ENCODE measurements at regions not wholly inside any gene's neighbourhood (a gene's known extent, or its start where the extent isn't known, plus 50 kb on each side); places are given as distances from the start of the nearest gene placed in this dataset.
"Not testable (repeated sequence)": the region's sequence is repeated elsewhere in the genome, so short reads cannot be mapped to it uniquely, and the experiment has no call there.

DNA sequence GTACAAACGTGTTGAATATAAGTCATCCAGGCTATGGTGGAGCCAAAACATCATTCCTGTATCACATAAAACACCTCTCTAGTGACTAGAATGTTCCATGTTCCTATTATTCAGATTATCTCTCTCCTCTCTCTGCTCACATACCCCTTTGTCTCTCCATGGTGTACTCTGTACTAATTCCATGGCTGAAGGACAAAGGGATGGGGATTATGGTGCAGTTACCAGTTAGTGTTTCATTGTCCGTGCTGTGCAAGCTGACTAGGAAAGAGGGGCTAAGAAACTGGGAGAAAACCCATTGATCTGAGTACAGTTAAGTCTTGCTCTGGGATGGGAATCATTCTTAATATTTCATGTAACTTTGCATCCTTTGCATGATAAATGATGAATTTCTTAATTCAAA is 397.4 kb upstream of the NOX3 start:
- no peak for DNase-seq (ENCODE audit: low spot score)

DNA sequence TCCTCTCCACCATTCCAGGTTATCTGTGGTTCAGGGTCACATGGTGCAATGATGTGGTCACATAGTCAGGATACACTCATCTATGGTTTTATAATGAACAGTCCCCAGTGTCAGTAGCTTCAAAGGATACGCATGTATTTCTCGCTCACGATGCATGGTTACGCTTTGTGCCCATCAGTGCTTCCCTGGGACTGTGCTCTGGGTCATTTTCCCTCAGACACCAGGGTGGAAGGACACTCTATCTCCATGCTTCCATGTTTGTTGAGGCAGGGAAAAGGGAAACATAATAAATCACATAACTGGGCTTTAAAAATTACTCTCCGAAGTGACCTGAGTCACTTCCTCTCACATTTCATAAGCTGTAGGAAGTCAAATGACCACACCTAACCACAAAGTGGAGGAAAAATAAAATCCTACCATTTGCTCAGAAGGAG is 394.8 kb upstream of the NOX3 start:
- no peak for DNase-seq (ENCODE audit: low spot score)

DNA sequence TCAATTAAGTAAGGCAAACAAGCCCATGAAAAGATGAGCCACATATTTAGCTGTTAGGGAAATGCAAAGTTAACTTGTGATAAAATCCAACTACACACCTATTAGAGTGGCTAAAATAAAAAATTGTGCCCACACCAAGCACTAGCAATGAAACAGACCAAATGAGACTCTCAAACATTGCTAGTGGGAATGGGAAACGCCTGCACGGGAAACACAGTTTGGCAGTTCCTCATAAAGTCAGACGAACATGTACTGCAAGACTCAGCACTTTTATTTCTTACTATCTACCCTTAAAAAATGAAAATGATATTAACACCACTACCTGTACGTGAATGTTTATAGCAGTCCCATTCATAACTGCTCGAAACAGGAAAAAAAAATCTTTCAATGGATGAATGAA is 392.1 kb upstream of the NOX3 start:
- DNase-seq (ENCODE audit: low spot score), result no peak

DNA sequence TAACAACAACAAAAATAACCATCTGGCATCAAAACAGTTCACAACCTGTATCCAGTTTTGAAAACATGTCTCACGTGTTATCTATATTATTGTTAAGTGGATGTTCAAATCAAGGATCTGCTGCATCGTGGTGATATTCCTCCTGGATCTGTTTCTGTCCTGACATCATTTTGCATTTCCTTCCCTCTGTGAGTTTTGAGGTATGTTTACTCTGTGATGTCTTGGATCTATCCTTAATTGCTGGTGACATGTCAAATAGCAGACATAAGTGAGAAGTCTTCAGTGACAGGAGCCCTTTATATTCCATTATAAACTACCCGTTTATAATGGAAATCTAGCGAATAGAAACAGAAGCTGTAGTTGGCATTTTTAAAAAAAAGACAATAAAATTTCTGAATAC is 381.8 kb upstream of the NOX3 start:
- no peak for DNase-seq (ENCODE audit: low spot score)

DNA sequence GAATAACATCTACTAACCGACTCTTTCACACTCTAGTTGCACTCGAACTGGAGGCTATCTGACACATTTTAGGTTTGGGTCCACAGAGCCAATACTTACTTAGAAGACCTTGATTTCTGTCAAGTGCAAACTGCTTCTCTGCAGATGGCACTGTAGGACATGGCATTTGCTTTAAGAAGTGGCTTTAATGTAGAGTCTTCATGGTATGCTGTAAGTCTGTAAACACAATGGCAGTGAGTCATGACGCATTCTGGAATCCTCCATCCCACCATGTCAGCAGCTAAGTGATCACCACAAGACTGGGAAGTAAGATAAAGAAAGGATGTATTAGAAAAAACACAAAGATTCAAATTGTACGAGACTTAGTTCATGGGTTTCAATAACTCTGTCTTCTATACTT is 377.0 kb upstream of the NOX3 start:
- DNase-seq (ENCODE audit: low spot score), result no peak

DNA sequence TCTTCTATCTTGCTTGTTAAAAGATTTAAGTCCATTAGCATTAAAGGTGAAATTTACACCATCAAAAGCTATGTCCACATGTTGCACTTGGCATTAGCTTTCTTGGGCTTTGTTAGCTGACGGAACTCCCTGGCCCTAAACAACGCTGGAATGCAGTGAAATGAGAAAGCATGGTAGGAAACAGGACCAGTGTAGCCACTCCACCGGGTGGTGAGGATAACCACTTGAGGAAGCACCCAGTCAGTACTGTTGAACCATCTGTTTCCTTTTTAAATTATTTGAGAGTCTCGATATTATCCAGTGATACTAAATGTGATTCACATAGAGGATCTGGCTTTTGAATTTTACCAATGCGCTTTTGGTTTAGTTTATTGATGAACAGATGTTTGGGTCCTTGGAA is 374.9 kb upstream of the NOX3 start:
- no peak for DNase-seq (ENCODE audit: low spot score)

DNA sequence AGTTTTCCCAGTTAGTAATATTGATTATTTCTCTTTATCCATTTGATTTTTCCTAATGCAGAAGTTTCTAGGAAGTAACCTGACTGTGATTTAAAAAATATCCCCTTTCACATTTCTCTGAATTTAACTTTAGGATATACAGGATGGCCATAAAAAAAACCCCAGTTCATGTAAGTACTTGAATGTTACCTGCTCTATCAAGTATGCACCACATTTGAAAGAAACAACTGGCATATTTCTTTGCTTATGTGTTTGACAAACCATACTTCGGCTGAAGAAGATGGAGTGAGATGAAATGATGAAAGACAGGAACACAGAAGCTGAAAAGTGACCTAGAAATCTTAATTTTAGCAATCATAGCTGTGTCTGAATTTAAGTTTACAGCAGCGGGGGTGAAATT is 374.0 kb upstream of the NOX3 start:
- DNase-seq (ENCODE audit: low spot score), result no peak

DNA sequence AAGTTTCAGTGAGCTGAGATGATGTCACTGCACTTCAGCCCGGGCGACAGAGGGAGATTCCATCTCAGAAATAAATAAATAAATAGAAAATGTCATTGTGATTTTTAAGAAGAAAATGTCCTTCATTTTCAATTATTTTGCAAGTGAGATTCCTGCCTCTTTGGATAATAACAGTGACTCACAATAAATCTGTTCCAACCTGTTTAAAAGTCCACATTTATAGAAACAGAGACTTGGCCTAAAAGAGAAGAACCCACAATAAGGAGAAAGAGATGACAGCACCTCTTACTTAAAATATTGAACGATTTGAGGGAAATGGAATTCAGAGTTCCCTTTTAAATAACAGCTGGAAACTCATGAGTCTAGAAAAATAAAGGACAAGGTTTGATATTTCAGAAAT is 373.4 kb upstream of the NOX3 start:
- DNase-seq (ENCODE audit: low spot score), result no peak

DNA sequence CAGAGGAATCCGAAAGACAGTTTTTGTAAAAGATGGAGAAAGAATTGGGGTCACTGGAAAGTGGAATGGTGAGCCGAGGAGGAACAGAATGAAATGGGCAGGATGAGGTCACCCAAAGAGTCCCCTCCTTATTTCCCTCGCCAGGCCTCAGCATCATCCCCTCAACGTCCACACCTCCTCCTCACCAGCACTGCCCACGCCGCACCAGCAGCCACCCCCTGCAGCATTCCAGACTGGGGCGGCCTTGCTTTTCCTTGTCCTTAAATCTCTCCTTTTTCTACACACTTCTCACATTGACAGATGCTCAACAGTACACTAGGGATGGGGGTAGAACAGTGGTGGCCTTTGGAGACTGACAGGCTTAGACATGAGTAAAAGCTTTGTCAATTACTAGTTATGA is 363.1 kb upstream of the NOX3 start:
- DNase-seq (ENCODE audit: low spot score), result no peak

DNA sequence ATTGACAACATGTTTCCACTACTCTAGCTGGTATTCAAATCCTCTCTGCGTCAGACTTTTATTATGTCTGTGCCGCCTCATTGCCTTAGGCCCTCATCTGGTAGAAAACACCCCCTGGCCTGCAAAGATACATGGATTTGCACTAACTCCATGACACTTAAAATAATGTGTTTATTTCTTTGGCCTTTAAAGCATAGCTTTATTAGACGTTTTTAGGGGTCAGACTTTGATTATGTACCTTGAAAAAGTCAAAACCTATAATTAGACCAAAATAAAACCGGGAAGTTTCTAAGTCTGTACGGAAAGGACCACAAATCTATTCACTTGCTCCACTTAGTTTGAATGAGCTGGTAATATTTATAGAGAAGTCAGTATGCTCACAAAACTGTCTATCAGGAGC is 357.9 kb upstream of the NOX3 start:
- no peak for DNase-seq (ENCODE audit: low spot score)

DNA sequence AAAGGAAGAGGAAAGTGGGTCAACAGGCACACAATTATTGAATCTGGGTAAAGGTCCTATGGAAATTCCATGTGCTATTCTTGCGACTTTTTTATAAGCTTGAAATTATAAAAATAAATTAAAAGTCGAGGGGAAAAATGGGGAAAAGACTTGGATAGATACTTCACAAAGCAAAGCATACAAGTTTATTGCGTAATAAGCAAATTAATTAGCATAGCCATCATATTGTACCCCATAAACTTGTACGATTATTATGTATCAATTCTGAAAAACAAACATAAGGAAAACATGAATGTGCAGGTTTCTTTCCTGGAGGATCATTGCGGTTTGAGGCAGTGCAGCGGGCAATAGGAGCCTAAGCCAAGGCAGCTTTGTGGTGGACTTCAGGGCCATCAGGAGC is 351.6 kb upstream of the NOX3 start:
- no peak for DNase-seq (ENCODE audit: low spot score)

DNA sequence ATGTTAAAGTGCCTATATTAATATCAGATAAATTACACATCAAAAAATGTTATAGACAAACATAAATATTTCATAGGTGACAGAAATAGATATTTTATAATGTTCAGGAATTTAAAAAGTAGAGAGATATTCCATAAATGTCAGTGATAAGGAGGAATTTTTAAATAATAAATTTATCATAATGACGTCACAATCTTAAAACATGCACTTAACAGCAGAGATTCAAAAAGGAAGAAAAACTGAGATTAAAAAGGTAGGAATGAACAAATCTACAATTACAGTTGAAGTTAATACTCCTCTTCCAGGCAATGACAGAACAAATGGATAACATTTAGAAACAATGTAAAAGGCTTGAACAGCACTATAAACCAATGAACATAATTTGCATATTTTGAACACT is 345.4 kb upstream of the NOX3 start:
- DNase-seq (ENCODE audit: low spot score), result no peak

DNA sequence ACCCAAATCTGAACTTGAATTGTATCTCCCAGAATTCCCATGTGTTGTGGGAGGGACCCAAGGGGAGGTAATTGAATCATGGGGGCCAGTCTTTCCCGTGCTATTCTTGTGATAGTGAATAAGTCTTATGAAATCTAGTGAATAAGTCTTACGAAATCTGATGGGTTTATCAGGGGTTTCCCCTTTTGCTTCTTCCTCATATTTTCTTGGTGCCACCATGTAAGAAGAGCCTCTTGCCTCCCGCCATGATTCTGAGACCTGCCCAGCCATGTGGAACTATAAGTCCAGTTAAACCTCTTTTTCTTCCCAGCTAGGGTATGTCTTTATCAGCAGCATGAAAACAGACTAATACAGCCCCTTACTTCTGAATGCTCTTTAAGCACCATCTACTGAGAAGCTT is 343.2 kb upstream of the NOX3 start:
- DNase-seq (ENCODE audit: low spot score), result not testable (repeated sequence)

DNA sequence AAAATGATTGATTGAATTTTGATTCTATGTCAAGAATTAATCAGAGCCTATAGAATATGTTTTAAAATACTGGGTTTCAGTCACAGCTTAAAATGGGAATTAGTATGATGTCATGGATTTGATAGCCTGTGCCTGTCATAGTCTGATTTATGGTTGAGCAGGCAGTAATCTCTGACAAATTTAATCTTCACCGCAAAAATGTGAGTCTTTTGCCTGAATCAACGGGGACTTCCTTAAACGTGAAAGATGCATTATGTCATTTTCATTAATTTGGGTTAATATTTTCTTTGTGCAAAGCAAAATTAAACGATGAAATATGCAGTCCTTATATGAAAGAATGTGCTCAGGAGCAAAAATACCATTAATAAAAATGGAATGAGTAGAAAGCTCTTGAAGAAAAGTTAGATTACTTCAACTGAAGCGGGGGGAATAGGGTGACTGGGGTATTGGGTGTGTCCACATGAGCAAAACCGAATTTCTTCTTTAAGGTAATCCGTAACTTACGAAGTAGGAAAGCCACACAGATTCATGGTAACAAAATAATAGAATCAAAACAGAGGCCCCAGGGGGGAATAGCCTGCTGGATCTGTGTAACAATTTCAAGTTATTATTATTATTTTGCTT is 339.6 kb upstream of the NOX3 start:
- no peak for DNase-seq (ENCODE audit: low spot score)

DNA sequence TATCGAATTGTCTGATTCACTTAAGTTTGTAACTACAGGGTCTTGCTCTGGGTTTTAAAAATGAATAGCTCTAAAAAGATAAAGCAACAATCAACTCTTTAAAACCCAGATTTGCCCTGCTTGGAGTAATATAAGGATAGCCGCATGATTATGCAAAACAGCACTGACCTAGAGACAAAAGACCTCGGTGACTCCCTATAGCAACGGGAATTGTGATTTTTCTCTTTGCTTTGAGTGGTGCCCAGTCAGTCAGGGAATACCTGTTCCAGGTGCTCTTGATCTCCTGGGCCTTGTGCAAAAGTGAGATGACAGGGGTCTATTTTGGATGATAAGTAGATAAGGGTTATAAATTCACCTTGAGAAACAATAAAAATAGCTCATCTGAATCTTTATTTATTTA is 336.3 kb upstream of the NOX3 start:
- no peak for DNase-seq (ENCODE audit: low spot score)

DNA sequence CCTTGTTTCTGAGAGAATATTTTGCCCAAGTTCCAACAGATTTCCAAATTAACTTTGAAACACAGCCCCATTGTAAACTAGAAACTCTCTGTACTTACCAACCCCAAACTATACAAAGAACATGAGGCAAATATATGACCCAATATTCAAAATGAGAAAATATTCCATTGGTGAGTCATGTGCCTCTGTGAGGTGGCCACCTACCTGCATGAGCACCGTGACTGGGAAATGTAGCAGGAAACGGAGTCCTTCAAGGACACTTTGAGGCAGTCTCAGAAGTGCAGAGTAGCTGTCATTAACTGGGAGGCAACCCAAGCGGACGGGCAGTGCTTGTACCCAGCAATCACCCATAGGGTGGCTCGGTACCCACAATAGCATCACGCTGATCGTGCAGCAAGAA is 335.5 kb upstream of the NOX3 start:
- DNase-seq (ENCODE audit: low spot score), result no peak

DNA sequence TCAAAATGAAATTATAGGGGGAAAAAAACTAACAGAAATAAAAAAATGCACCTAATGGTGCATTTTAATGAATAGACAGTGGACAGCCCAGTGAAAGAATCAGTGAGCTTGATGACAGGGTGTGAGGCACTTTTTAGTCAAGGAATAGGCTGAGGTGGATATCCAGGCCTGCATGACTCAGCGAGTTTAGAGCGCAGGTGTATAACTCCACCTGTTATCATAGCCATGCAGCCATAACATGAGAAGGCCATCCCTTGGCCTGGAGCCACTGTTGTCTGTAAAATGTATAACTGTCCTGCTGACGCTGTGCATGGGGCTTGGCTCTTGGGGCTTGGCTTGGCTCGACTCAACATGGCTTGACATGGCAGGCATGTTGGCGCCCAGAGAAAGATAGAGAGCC is 331.5 kb upstream of the NOX3 start:
- DNase-seq (ENCODE audit: low spot score), result no peak

DNA sequence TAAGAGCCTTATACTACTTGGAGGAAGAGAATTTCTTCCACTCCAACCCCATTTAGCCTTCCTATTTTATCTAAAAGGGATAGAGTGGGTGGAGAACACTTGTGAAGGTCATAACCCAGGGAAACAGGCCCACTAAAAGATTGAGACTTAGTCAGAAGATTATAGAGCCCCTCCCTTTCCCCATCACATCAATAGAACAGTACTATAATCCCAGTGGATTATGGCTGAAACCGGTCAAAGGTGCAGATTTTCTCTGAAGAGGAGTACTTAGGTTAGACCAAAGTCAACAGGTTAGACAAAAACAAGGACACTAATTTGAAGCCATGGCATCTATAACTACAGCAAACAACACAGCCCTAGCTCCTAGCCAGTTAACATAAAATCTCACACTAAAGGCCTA is 330.9 kb upstream of the NOX3 start:
- no peak for DNase-seq (ENCODE audit: low spot score)

DNA sequence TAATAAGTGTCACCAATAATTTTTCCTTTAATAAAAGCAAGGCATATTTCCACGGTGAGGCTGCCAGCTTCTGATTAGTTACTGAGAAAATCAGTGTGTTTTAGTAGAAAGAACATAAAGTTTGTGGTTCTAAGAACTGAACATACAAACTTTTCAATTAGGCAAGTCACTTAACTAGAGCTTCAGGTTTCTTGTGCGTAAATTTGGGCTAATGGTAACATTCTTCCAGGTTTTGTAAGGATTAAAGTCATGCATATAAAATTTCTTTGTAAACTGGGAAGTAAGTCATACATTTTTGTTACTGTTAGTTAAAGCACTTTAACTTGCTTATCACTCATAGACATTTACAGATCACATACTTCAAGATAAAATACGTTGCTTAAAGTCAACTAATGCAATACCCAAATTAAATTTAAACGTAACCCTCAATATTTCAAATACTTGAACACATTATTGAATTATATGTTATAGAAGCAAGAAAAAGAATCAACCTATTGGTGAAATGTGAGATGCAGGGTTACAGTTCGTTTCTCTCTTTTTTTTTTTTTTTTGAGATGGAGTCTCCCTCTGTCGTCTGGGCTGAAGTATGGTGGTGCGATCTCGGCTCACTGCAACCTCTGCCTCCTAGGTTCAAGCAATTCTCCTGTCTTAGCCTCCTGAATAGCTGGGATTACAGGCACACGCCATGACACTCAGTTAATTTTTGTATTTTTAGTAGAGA is 327.3 kb upstream of the NOX3 start:
- no peak for DNase-seq (ENCODE audit: low spot score)

DNA sequence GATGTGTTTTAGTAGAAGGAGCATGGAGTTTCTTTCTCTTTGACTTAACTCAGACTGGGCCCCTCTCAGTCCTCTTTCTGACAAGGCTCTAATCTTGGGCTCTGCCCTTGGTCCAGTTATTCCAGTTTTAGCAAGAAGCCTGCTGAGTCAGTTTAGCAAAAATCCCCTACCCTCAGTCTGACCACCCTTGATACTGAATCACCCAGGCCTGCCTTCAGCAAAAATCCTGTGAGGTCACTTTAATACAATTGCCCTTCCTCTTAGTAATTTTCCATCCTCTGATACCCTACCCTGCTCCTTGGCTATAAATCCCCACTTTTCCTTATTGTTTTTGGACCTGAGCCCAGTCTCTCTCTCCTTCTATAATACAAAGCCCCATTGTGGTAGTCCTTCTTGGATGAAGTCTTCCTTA is 326.7 kb upstream of the NOX3 start:
- no peak for DNase-seq (ENCODE audit: low spot score)

DNA sequence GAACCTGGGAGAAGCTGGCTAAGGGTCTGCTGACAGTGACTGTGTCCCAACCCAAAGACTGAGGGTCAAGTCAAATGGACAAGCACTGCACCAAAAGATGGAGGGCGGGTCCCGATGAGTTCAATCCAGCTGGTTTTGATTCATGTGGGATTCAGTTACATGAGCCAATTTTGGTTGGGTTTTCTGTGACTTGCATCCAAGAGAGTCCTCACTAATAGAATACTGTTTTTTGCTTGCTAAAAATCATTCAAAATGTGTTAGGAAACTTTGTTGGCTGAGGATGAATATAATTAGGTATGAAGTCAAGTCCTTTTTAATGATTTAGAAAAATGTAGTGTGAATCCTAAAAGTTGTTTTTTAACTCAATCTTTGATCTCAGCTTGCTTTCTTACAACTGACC is 323.8 kb upstream of the NOX3 start:
- no peak for DNase-seq (ENCODE audit: low spot score)

DNA sequence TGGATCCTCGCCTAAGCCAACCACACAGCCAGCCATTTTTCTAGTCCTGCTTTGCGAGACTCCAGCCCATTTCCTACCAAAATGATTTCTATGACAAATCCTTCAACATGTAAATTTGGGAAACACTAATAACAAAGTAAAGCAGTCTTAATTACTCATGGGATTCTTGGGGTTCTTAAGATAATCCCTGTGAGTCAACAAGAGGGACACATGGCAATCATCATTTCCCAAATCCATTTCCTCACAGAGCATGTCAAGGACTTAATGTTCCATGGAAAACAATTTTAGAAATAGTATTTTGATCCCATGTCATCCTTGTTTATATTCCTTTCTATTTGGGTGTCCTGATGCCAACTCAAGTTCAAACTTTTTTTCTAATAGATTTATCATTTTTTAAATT is 322.7 kb upstream of the NOX3 start:
- no peak for DNase-seq (ENCODE audit: low spot score)

DNA sequence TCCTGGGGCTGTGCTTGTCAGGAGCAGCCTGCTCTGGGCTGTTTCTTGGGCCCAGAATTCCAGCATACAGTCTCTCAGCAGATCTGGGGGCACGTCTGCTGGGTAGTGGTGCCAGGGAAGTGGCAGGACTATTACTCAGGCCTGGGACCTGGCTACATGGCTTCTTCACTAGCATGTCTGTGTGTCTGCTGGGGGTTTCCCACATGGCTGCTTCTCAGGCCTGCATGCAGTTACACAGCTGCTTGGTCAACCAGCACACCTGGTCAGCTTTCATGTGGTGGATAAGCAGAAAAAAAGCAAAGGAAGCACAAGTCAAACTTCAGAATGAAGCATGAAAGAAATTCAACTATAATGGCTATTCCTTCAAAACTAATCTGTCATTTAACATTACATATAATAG is 316.2 kb upstream of the NOX3 start:
- no peak for DNase-seq (ENCODE audit: low spot score)

DNA sequence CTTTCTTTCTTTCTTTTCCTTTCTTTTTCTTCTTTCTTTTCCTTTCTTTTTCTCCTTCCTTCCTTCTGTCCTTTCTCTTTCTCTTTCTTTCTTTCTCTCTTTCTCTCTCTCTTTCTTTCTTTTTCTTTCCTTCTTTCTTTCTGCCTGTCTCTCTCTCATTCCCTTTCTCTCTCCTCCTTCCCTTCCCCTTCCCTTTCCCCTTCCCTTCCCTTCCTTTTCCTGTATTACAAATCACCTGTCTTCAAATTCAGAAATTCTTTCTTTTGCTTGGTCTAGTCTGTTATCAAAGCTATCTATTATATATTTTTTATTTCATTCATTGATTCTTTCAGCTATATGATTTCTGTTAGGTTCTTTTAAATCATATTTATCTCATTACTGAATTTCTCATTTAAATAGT is 315.2 kb upstream of the NOX3 start:
- DNase-seq (ENCODE audit: low spot score), result no peak

All from Ammon's horn (tissue), 1 donor.